GM10266 (cell line): ENCODE measurements at regions not wholly inside any gene's neighbourhood (a gene's known extent, or its start where the extent isn't known, plus 50 kb on each side); places are given as distances from the start of the nearest gene placed in this dataset.
"Not testable (repeated sequence)": the region's sequence is repeated elsewhere in the genome, so short reads cannot be mapped to it uniquely, and the experiment has no call there.

ENCODE experiments used
- DNase-seq: peaks from one replicate; pipeline ENCODE4 v3.0.0; 2012; ENCODE audit errors: extremely low spot score
- TF ChIP-seq, protein P1 (sequence below): IDR thresholded peaks from 2 replicates; pipeline ENCODE4 v1.5.1; 2012; ENCODE audit warnings: mild to moderate bottlenecking, low read depth; ENCODE audit not compliant: control insufficient read depth, insufficient read depth; ENCODE audit errors: missing control alignments

DNA sequence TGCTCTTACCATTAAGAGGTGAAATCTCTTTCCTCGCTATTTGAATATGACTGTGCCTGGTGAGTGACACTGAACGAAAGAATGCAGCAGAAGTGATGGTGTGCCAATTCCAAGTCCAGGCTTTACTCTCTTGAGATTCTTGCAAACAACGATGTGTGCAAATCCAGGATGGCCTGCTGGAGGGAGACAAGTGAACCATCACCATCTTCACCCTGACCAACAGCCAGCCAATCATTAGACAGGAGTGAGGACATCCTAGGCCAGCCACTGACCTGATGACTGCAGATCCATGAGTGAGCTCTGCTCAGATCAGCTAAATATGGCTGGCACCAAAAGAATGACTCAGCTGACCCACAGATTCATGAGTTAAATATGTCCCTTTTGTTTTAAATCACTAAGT, 878.0 kb downstream of the PDCD6IP start:
- TF ChIP-seq, protein P1, sequence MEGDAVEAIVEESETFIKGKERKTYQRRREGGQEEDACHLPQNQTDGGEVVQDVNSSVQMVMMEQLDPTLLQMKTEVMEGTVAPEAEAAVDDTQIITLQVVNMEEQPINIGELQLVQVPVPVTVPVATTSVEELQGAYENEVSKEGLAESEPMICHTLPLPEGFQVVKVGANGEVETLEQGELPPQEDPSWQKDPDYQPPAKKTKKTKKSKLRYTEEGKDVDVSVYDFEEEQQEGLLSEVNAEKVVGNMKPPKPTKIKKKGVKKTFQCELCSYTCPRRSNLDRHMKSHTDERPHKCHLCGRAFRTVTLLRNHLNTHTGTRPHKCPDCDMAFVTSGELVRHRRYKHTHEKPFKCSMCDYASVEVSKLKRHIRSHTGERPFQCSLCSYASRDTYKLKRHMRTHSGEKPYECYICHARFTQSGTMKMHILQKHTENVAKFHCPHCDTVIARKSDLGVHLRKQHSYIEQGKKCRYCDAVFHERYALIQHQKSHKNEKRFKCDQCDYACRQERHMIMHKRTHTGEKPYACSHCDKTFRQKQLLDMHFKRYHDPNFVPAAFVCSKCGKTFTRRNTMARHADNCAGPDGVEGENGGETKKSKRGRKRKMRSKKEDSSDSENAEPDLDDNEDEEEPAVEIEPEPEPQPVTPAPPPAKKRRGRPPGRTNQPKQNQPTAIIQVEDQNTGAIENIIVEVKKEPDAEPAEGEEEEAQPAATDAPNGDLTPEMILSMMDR, result no peak
- DNase-seq, result no peak

GRCh38 chr3:34678575-34678974, 880.1 kb downstream of the PDCD6IP start:
- DNase-seq, result no peak
- TF ChIP-seq, protein P1, result no peak

- DNase-seq, result not testable (repeated sequence)
Observed at GRCh38 chr3:34679055-34679454, 880.6 kb downstream of the PDCD6IP start.

DNA sequence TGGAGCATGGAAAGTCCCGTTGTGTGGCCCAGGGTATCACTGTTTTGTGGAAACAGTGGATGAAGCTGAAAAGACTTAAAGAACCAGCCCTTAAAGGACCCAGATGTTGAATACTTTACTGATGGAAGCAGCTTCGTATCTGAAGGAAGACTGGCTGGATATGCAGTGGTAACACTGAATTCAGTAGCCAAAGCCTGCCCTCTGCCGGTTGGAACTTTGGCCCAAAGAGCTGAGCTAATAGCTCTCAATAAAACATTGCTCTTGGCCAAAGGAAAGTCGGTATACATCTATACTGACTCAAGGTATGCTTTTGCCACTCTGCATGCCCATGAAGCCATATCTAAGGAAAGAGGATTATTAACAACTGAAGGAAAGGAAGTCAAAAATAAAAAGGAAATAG, 885.4 kb downstream of the PDCD6IP start:
- TF ChIP-seq, protein P1, result peak; percentile 54
- peak; percentile 9 for DNase-seq

- TF ChIP-seq, protein P1, result no peak
- no peak for DNase-seq
Observed at GRCh38 chr3:34686541-34686940, 888.1 kb downstream of the PDCD6IP start.

GRCh38 chr3:34687671-34688070, 889.2 kb downstream of the PDCD6IP start:
- no peak for DNase-seq
- TF ChIP-seq, protein P1, result no peak

DNA sequence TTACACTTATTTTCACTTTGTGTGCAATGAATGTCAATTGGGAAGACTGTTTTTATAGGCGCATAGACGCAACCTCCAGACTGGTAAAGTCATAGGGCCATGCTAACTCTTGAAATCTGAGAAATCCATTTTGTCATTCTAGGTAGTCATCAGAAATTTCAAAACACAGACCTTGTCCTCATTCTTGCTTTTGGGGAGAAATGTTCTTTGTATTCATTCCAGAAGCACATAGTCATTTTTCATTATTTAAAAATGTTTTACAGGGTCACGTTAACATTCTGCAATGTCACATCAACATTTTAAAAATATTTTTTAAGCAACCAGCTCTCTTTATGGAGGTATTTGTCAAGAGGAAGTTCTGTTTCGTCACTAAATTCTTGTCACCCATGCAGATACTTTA, 898.4 kb downstream of the PDCD6IP start:
- no peak for DNase-seq

DNA sequence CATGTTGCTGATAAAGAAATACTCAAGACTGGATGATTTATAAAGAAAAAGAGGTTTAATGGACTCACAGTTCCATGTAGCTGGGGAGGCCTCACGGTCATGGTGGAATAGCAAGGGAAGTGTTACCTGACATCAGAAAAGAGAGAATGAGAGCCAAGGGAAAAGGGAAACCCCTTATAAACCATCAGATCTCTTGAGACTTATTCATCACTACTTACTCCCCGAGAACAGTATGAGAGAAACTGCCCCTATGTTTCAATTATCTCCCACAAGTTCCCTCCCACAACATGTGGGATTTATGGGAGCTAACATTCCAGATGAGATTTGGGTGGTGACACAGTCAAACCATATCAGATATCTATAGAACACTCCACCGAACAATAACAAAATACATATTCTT, 904.6 kb downstream of the PDCD6IP start:
- TF ChIP-seq, protein P1, result no peak
- DNase-seq, result no peak

More for the DNA sequence above, 898.4 kb downstream of the PDCD6IP start:
- TF ChIP-seq, protein P1, result no peak
